Heart left ventricle (tissue), 13 donors: ENCODE measurements at regions not wholly inside any gene's neighbourhood (a gene's known extent, or its start where the extent isn't known, plus 50 kb on each side); places are given as distances from the start of the nearest gene placed in this dataset.

Source experiments
- CTCF ChIP-seq, 12 donors: fragments of 200-600 bp; sonication (generic) in 4 of 12; IDR thresholded peaks; one replicate each; pipeline versions ENCODE4 v1.5.0 to v1.8.0; 2018 to 2022; ENCODE audit warnings: antibody characterized with exemption in 12 of 12, mild to moderate bottlenecking in 5 of 12
- POLR2A ChIP-seq, 2 donors: fragments of 450-650 bp; IDR thresholded peaks; one replicate each; pipeline ENCODE4 v1.6.1; 2017; ENCODE audit warnings: antibody characterized with exemption in 2 of 2, mild to moderate bottlenecking in 2 of 2, moderate library complexity in 2 of 2
- donor health status: ischemic (EF 13 %, LVEDD 7.1; RV severe dilation, severe dysfunction).
- donor health status: DM: no; HTN: yes; CAD: no.
- donor health status: DM: no; HTN: no; CAD: no.
- donor health status: ischemic (EF 25% LVEDD 6.9; RV normal size, moderate dysfunction).
- donor health status: ischemic (EF 25% LVEDD 5.7; RV mildly dilated, moderate dysfunction).
- donor health status: ischemic (EF 35%, LVEDD 5.7; RV mildly dilated, moderate dysfunction).
- donor health status: nonischemic (EF 11% LVEDD 7.7; RV severe dilation, severe dysfunction).
- donor health status: DM: yes; HTN: yes; CAD: no.
- donor health status: PGD.
- donor health status: ischemic (EF 29% LVEDD 5.4; RV normal size, mild dysfunction).
- donor health status: nonischemic (EF 23%, LVEDD 6.1; RV moderate dilation, normal function).

- TF ChIP-seq CTCF (IDR thresholded peaks at IDR 0.05) (no peak), POLR2A (IDR thresholded peaks at IDR 0.05) (no peak)
Observed at GRCh38 chr16:55154262-55154661, 169.7 kb upstream of the IRX6 start.
